ENCODE measurements at regions not wholly inside any gene's neighbourhood (a gene's known extent, or its start where the extent isn't known, plus 50 kb on each side); places are given as distances from the start of the nearest gene placed in this dataset.

DNA sequence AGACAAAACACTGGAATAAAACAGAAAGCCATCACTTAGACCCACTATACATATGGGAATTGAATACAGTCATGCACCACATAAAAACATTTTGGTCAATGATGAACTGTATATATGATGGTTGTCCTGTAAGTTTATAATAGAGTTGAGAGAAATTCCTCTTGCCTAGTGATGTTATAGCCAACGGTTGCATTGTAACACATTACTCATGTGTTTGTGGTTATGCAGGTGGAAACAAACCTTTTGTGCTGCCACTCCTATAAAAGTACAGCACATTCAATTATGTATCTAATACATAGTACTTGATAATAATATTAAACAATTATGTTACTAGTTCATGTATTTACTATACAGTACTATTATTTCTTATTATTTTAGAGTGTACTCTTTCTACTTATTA, 381.2 kb upstream of the MBL2 start:
- Histone ChIP-seq H3K9me2 (ENCODE audit: insufficient read depth) (no peaks in the 10 kb centered on the region), H4K20me1 (ENCODE audit: insufficient read depth) (no peaks in the 10 kb centered on the region), H3K9ac (ENCODE audit: low read length) (no peak overlapping the region), H2AFZ (ENCODE audit: low read depth, low read length, poor library complexity, severe bottlenecking) (no peak overlapping the region), H3K27me3 (ENCODE audit: insufficient read depth, low read length) (no peaks in the 10 kb centered on the region), H3K79me2 (ENCODE audit: insufficient read depth, low read length) (no peaks in the 10 kb centered on the region), H3K4me1 (ENCODE audit: control insufficient read depth in 1 of 2, insufficient read depth in 2 of 2, low read length in 2 of 2) (no peaks in the 10 kb centered on the region), H3K4me2 (ENCODE audit: low read length) (no peak overlapping the region), H3K4me3 (replicated peaks in 1 of 2; ENCODE audit: low read depth in 1 of 2, low read length in 2 of 2) (no peak overlapping the region), H3K36me3 (ENCODE audit: control insufficient read depth in 1 of 2, insufficient read depth in 2 of 2, low read length in 2 of 2) (no peaks in the 10 kb centered on the region), H3K27ac (ENCODE audit: low read depth, low read length) (no peak overlapping the region), H3K9me3 (ENCODE audit: control insufficient read depth in 1 of 2, insufficient read depth in 1 of 2, low read depth in 1 of 2, low read length in 2 of 2) (peaks cover 7 to 8% of the 10 kb centered on the region in 2 experiments; a peak in 2 of 4 replicates)
- ChIA-PET POLR2A (no interaction called here), CTCF (no interaction called here), RAD21 (ENCODE audit: low non-redundant PET in 1 of 2, low total read pairs in 2 of 2, uncharacterized antibody in 2 of 2, unreplicated experiment in 2 of 2) (no interaction called here)
- intact Hi-C loops (cut with micrococcal nuclease) = no loop called here
- DNase-seq (ENCODE audit: low read depth, low spot score) (no peak), ATAC-seq (no peak)
- no TSS peak for BruUV-seq (replicated peaks)
- no peak for TF ChIP-seq EZH2phosphoT487 (IDR thresholded peaks at IDR 0.05; ENCODE audit: borderline replicate concordance)

DNA sequence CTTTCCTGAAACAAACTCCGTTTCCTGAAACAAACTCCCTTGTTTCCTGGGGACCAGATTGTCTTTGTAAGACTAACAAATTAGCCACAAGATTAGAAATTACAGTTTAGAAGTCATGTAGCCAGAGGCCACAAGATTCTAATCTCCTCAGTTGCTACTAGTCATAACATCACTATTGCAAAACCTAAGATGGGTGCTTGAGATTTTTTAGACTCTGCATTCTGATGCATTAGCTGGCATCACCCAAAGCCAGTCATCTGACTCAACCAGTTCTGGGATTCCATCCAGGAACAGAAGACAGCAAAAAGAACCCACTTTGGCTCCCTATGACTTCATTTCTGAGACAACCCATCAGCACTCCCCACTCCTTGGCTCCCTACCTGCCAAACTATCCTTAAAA, 367.9 kb upstream of the MBL2 start:
- Histone ChIP-seq H3K9me3 (ENCODE audit: control insufficient read depth in 1 of 2, insufficient read depth in 1 of 2, low read depth in 1 of 2, low read length in 2 of 2) (peaks cover 0 to 11% of the 10 kb centered on the region in 2 experiments; a peak in 2 of 4 replicates), H2AFZ (ENCODE audit: low read depth, low read length, poor library complexity, severe bottlenecking) (no peak overlapping the region), H3K4me2 (ENCODE audit: low read length) (no peak overlapping the region), H3K9me2 (ENCODE audit: insufficient read depth) (no peaks in the 10 kb centered on the region), H3K79me2 (ENCODE audit: insufficient read depth, low read length) (no peaks in the 10 kb centered on the region), H3K9ac (ENCODE audit: low read length) (no peak overlapping the region), H3K27ac (ENCODE audit: low read depth, low read length) (no peak overlapping the region), H3K36me3 (ENCODE audit: control insufficient read depth in 1 of 2, insufficient read depth in 2 of 2, low read length in 2 of 2) (no peaks in the 10 kb centered on the region), H3K4me3 (replicated peaks in 1 of 2; ENCODE audit: low read depth in 1 of 2, low read length in 2 of 2) (no peak overlapping the region), H3K27me3 (ENCODE audit: insufficient read depth, low read length) (no peaks in the 10 kb centered on the region), H4K20me1 (ENCODE audit: insufficient read depth) (no peaks in the 10 kb centered on the region), H3K4me1 (ENCODE audit: control insufficient read depth in 1 of 2, insufficient read depth in 2 of 2, low read length in 2 of 2) (no peaks in the 10 kb centered on the region)
- no peak for TF ChIP-seq SRF (IDR thresholded peaks at IDR 0.05; ENCODE audit: low read depth)
- no peak for TF ChIP-seq ELF1 (IDR thresholded peaks at IDR 0.05; ENCODE audit: borderline replicate concordance, low read depth)
- TF ChIP-seq RAD21 (IDR thresholded peaks at IDR 0.05; ENCODE audit: low read depth) = no peak
- TF ChIP-seq, protein P1, sequence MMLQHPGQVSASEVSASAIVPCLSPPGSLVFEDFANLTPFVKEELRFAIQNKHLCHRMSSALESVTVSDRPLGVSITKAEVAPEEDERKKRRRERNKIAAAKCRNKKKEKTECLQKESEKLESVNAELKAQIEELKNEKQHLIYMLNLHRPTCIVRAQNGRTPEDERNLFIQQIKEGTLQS (IDR thresholded peaks at IDR 0.05) = no peak
- no peak for TF ChIP-seq EZH2 (IDR thresholded peaks at IDR 0.05)
- no peak for TF ChIP-seq ZFX (IDR thresholded peaks at IDR 0.05)
- no peak for TF ChIP-seq YY1 (IDR thresholded peaks at IDR 0.05; ENCODE audit: extremely low read depth, insufficient replicate concordance, low read depth, low read length)
- TF ChIP-seq, protein P2, sequence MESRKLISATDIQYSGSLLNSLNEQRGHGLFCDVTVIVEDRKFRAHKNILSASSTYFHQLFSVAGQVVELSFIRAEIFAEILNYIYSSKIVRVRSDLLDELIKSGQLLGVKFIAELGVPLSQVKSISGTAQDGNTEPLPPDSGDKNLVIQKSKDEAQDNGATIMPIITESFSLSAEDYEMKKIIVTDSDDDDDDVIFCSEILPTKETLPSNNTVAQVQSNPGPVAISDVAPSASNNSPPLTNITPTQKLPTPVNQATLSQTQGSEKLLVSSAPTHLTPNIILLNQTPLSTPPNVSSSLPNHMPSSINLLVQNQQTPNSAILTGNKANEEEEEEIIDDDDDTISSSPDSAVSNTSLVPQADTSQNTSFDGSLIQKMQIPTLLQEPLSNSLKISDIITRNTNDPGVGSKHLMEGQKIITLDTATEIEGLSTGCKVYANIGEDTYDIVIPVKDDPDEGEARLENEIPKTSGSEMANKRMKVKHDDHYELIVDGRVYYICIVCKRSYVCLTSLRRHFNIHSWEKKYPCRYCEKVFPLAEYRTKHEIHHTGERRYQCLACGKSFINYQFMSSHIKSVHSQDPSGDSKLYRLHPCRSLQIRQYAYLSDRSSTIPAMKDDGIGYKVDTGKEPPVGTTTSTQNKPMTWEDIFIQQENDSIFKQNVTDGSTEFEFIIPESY (IDR thresholded peaks at IDR 0.05; ENCODE audit: extremely low read depth, insufficient replicate concordance, low read length) = no peak
- no peak for TF ChIP-seq TCF7L2 (IDR thresholded peaks at IDR 0.05; ENCODE audit: borderline replicate concordance, extremely low read depth, insufficient read depth, insufficient read length)
- no peak for TF ChIP-seq CBX3 (IDR thresholded peaks at IDR 0.05; ENCODE audit: low read depth)
- no peak for TF ChIP-seq FOSL1 (IDR thresholded peaks at IDR 0.05; ENCODE audit: low read depth)
- POLR2A ChIA-PET = no interaction called here
- CTCF ChIA-PET = no interaction called here
- DNase-seq (ENCODE audit: low read depth, low spot score) (no peak), ATAC-seq (no peak)
- no TSS peak for BruUV-seq (replicated peaks)
- intact Hi-C loops (cut with micrococcal nuclease) = no loop called here
- RAD21 ChIA-PET (ENCODE audit: low non-redundant PET in 1 of 2, low total read pairs in 2 of 2, uncharacterized antibody in 2 of 2, unreplicated experiment in 2 of 2) = no interaction called here
